ENCODE measurements at regions not wholly inside any gene's neighbourhood (a gene's known extent, or its start where the extent isn't known, plus 50 kb on each side); places are given as distances from the start of the nearest gene placed in this dataset.
"Not testable (repeated sequence)": the region's sequence is repeated elsewhere in the genome, so short reads cannot be mapped to it uniquely, and the experiment has no call there.

DNA sequence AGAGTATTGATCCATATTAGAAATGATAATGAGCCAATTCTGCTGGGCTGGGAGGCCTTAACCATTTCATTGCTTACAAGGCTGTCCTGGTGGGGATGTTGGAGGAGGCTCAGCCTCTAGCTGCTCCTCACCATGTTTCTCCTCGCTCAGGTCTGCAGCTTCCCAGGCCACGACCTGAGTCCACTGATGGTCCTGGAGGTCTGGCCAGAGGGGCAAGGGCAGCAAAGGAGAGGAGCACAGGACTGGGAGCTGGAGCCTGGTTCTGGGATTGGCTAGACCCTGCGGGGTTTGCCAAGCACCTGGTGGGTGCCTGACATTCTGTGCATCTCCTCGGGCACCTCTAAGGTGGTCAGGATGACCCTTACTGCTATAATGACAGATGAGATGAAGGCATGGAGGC is 92.6 kb downstream of the KIF26A start:
- intact Hi-C loops (cut with DNase I), result no loop called here
- H3K4me3 ChIP-seq, result no peak overlapping the region
- no peak for DNase-seq
- H3K27me3 ChIP-seq, result no peaks in the 10 kb centered on the region
- H3K27ac ChIP-seq, result no peak overlapping the region
- H3K9ac ChIP-seq (ENCODE audit: low read depth in 2 of 2, low read length in 2 of 2), result no peak overlapping the region
- H3K4me1 ChIP-seq, result peaks cover 19% of the 10 kb centered on the region
- no peaks in the 10 kb centered on the region for H3K36me3 ChIP-seq
- TF ChIP-seq, protein P1, sequence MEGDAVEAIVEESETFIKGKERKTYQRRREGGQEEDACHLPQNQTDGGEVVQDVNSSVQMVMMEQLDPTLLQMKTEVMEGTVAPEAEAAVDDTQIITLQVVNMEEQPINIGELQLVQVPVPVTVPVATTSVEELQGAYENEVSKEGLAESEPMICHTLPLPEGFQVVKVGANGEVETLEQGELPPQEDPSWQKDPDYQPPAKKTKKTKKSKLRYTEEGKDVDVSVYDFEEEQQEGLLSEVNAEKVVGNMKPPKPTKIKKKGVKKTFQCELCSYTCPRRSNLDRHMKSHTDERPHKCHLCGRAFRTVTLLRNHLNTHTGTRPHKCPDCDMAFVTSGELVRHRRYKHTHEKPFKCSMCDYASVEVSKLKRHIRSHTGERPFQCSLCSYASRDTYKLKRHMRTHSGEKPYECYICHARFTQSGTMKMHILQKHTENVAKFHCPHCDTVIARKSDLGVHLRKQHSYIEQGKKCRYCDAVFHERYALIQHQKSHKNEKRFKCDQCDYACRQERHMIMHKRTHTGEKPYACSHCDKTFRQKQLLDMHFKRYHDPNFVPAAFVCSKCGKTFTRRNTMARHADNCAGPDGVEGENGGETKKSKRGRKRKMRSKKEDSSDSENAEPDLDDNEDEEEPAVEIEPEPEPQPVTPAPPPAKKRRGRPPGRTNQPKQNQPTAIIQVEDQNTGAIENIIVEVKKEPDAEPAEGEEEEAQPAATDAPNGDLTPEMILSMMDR (IDR thresholded peaks at IDR 0.05), result no peak
- H3K9me3 ChIP-seq, result no peaks in the 10 kb centered on the region

DNA sequence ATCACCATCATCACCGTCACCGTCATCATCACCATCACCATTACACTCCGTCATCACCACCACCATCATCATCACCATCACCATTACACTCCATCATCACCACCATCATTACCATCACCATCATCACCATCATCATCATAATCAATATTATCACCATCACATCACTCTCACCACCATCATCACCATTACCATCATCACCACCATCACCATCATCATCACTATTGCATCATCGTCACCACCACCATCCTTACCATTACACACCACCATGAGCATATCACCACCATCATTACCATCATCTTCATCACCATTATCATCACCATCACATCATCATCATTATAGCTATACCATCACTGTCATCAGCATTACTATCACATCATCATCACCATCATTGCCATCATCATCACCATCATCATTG is 93.7 kb downstream of the KIF26A start:
- DNase-seq, result no peak
- Histone ChIP-seq H3K36me3 (no peaks in the 10 kb centered on the region), H3K4me1 (peaks cover 19% of the 10 kb centered on the region), H3K27ac (no peak overlapping the region), H3K27me3 (no peaks in the 10 kb centered on the region), H3K9me3 (no peaks in the 10 kb centered on the region), H3K4me3 (no peak overlapping the region), H3K9ac (ENCODE audit: low read depth in 2 of 2, low read length in 2 of 2) (no peak overlapping the region)
- TF ChIP-seq, protein P1 (IDR thresholded peaks at IDR 0.05), result no peak
- intact Hi-C loops (cut with DNase I), result no loop called here

DNA sequence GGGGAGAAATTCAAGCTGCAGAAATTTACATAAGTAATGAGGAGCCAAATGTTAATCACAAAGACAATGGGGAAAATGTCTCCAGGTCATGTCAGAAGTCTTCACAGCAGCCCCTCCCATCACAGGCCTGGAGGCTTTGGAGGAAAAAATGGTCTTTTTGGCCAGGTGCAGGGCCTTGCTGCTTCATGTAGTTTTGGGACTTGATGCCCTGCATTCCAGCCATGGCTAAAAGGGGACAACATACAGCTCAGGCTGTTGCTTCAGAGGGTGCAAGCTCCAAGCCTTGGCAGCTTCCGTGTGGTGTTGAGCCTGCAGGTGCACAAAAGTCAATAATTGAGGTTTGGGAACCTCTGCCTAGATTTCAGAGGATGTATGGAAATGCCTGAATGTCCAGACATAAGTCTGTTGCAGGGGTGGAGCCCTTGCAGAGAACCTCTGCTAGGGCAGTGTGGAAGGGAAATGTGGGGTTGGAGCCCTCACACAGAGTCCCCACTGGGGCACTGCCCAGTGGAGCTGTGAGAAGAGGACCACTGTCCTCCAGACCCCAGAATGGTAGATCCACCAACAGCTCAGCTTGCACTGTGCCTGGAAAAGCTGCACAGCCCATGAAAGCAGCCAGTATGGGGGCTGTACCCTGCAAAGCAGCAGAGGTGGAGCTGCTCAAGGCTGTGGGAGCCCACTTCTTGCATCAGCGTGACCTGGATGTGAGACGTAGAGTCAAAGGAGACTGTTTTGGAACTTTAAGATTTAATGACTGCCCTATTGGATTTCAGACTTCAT is 95.8 kb downstream of the KIF26A start:
- not testable (repeated sequence) for DNase-seq, H3K9me3 ChIP-seq

DNA sequence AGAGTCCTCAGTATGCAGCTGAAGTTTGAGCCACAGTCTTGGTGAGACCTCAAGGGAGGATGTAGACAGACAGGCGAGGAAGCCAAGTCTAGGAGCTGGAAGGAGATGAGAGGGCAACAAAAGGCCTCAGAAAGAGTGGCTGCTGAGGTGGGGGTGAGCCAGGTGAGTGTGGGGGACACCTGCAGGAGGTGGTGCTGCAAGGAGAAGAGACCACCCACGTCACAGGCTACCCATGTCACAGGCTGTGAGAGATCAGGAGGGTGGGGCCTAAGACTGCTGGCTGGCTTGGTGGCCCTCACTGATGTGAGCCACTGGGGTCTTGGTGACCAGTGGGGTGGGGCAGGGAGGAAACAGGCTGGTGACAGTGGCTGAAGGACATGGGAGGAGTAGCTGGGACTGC is 97.3 kb downstream of the KIF26A start:
- H3K36me3 ChIP-seq, result no peaks in the 10 kb centered on the region
- no peak overlapping the region for H3K4me3 ChIP-seq
- H3K27ac ChIP-seq, result no peak overlapping the region
- H3K9ac ChIP-seq (ENCODE audit: low read depth in 2 of 2, low read length in 2 of 2), result no peak overlapping the region
- H3K4me1 ChIP-seq, result peaks cover 7% of the 10 kb centered on the region
- TF ChIP-seq, protein P1 (IDR thresholded peaks at IDR 0.05), result no peak
- intact Hi-C loops (cut with DNase I), result no loop called here
- DNase-seq, result no peak
- H3K27me3 ChIP-seq, result no peaks in the 10 kb centered on the region
- H3K9me3 ChIP-seq, result no peaks in the 10 kb centered on the region

More for the DNA sequence above, 95.8 kb downstream of the KIF26A start:
- H3K36me3 ChIP-seq; H3K4me1 ChIP-seq; H3K4me3 ChIP-seq; H3K9ac ChIP-seq (ENCODE audit: low read depth in 2 of 2, low read length in 2 of 2); H3K27me3 ChIP-seq; H3K27ac ChIP-seq; intact Hi-C loops (cut with DNase I): not testable (repeated sequence)

DNA sequence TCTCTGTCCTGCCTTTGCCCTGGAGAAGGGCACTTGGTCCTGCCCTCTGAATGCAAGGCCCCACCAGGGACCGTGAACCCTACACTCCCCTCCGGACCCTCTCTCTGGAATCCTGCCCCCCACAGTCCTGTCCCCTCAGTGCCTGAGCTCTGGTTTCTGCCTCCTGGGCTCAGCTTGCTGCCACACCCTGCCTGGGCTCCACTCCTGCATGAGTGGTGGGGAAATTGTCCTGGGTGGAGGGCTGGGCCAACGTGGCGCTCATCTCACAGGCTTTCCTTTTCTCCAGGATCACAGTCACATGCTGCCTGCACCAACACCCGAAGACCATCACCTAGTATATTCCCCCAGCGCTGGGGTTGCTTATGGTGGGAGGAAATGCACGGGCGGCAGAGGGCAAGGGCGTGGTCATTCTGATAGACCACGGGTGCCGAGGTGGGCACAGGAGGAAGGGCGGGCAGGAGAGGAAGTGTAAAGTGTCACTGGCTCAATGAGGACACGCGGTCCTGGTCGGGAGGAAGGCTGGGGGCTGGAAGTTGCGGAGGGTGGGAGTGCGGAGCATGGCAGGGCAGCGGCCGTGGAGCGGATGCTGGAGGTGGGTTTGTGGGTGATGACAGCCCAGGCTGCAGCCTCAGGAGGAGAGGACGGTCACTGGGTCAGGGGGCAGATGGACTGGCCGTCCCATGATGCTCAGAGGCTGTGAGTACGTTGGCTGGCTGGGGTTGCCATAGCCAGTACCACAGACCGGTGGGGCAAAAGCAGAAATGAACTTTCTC is 99.5 kb downstream of the KIF26A start:
- H3K9me3 ChIP-seq, result no peaks in the 10 kb centered on the region
- DNase-seq, result no peak

More for the DNA sequence above, 99.5 kb downstream of the KIF26A start:
- no peaks in the 10 kb centered on the region for H3K27me3 ChIP-seq
- H3K27ac ChIP-seq, result no peak overlapping the region
- TF ChIP-seq, protein P1 (IDR thresholded peaks at IDR 0.05), result no peak
- intact Hi-C loops (cut with DNase I), result no loop called here
- H3K36me3 ChIP-seq, result no peaks in the 10 kb centered on the region
- H3K9ac ChIP-seq (ENCODE audit: low read depth in 2 of 2, low read length in 2 of 2), result no peak overlapping the region
- no peak overlapping the region for H3K4me3 ChIP-seq
- peaks cover 7% of the 10 kb centered on the region for H3K4me1 ChIP-seq
